Mesothelial cell of epicardium (in vitro differentiated cells): ENCODE measurements at regions not wholly inside any gene's neighbourhood (a gene's known extent, or its start where the extent isn't known, plus 50 kb on each side); places are given as distances from the start of the nearest gene placed in this dataset.

Experiments
- DNase-seq, 2 experiments: peaks; one replicate each; pipeline ENCODE4 v3.0.0; 2021; ENCODE audit warnings: low spot score in 2 of 2; ENCODE audit not compliant: unreplicated experiment in 2 of 2
- H3K27ac Mint-ChIP-seq: 2 replicates; pipeline ENCODE4 v1.8.0; 2021; ENCODE audit warnings: mixed read lengths
- H3K27me3 Mint-ChIP-seq: 2 replicates; pipeline ENCODE4 v1.8.0; 2021; ENCODE audit warnings: low read depth, mixed read lengths
- H3K36me3 Mint-ChIP-seq: 2 replicates; pipeline ENCODE4 v1.8.0; 2021; ENCODE audit warnings: mixed read lengths
- H3K4me1 Mint-ChIP-seq: 2 replicates; pipeline ENCODE4 v1.8.0; 2021; ENCODE audit warnings: mixed read lengths
- H3K4me3 Mint-ChIP-seq: 2 replicates; pipeline ENCODE4 v1.8.0; 2021; ENCODE audit warnings: mild to moderate bottlenecking, moderate library complexity, mixed read lengths
- H3K9me3 Mint-ChIP-seq: 2 replicates; pipeline ENCODE4 v1.8.0; 2021; ENCODE audit warnings: mixed read lengths
- CTCF ChIP-seq: fragments of 200-600 bp; sonication (generic); IDR thresholded peaks from one replicate; pipeline ENCODE4 v1.5.0; 2021; ENCODE audit warnings: antibody characterized with exemption; ENCODE audit not compliant: unreplicated experiment

GRCh38 chr6:154572556-154572955, 62.1 kb upstream of the CNKSR3 start:
- Mint-ChIP-seq H3K9me3 (no peaks in the 10 kb centered on the region), H3K36me3 (no peaks in the 10 kb centered on the region), H3K27ac (no peak overlapping the region), H3K4me1 (no peaks in the 10 kb centered on the region), H3K4me3 (no peak overlapping the region), H3K27me3 (no peaks in the 10 kb centered on the region)
- no peak for DNase-seq
- TF ChIP-seq CTCF = no peak

- Mint-ChIP-seq H3K9me3 (peaks cover 18% of the 10 kb centered on the region), H3K4me3 (no peak overlapping the region), H3K27ac (no peak overlapping the region), H3K36me3 (peaks cover 4% of the 10 kb centered on the region), H3K4me1 (no peaks in the 10 kb centered on the region), H3K27me3 (no peaks in the 10 kb centered on the region)
- TF ChIP-seq CTCF = no peak
- no peak for DNase-seq
Observed at GRCh38 chr6:154578004-154578559, 67.6 kb upstream of the CNKSR3 start.

- Mint-ChIP-seq H3K4me3 (no peak overlapping the region), H3K27ac (no peak overlapping the region), H3K4me1 (no peaks in the 10 kb centered on the region), H3K27me3 (no peaks in the 10 kb centered on the region), H3K36me3 (peaks cover 4% of the 10 kb centered on the region), H3K9me3 (peaks cover 18% of the 10 kb centered on the region)
- no peak for DNase-seq
- no peak for TF ChIP-seq CTCF
Observed at GRCh38 chr6:154579046-154579445, 68.6 kb upstream of the CNKSR3 start.

GRCh38 chr6:154579485-154579884, 69.0 kb upstream of the CNKSR3 start:
- Mint-ChIP-seq H3K27ac (no peak overlapping the region), H3K36me3 (peaks cover 4% of the 10 kb centered on the region), H3K9me3 (peaks cover 18% of the 10 kb centered on the region)

GRCh38 chr6:154580397-154581135, 70.1 kb upstream of the CNKSR3 start:
- peaks cover 4% of the 10 kb centered on the region for H3K36me3 Mint-ChIP-seq
- DNase-seq = no peak
- H3K4me3 Mint-ChIP-seq = no peak overlapping the region
- no peaks in the 10 kb centered on the region for H3K27me3 Mint-ChIP-seq
- peaks cover 18% of the 10 kb centered on the region for H3K9me3 Mint-ChIP-seq
- TF ChIP-seq CTCF = no peak
- no peaks in the 10 kb centered on the region for H3K4me1 Mint-ChIP-seq
- no peak overlapping the region for H3K27ac Mint-ChIP-seq

More at GRCh38 chr6:154579485-154579884, 69.0 kb upstream of the CNKSR3 start:
- H3K27me3 Mint-ChIP-seq = no peaks in the 10 kb centered on the region
- no peaks in the 10 kb centered on the region for H3K4me1 Mint-ChIP-seq
- no peak for DNase-seq
- H3K4me3 Mint-ChIP-seq = no peak overlapping the region
- TF ChIP-seq CTCF = no peak
